Retinal pigment epithelial cell (primary cell): ENCODE measurements at regions not wholly inside any gene's neighbourhood (a gene's known extent, or its start where the extent isn't known, plus 50 kb on each side); places are given as distances from the start of the nearest gene placed in this dataset.
A peak's percentile ranks its signal among the peaks of the same experiment; 100 is the strongest.
"Not testable (repeated sequence)": the region's sequence is repeated elsewhere in the genome, so short reads cannot be mapped to it uniquely, and the experiment has no call there.

Experiments
- DNase-seq: peaks from one replicate; pipeline ENCODE4 v3.0.0-alpha.2; 2010; ENCODE audit warnings: low read depth
- H3K4me3 ChIP-seq: 2 replicates; pipeline ENCODE4 v1.5.1; 2011; ENCODE audit warnings: mild to moderate bottlenecking, low read length, control low read depth, moderate library complexity
- CTCF ChIP-seq: conservative IDR thresholded peaks from 2 replicates; pipeline ENCODE4 v1.5.1; 2011; ENCODE audit warnings: low read depth, low read length, control low read depth, inconsistent platforms

- H3K4me3 ChIP-seq, result no peak overlapping the region
- DNase-seq, result no peak
- no peak for TF ChIP-seq CTCF
These were observed 126.1 kb upstream of the FAM20C start for GRCh38 chr7:66296-66695.

- no peak for DNase-seq
- TF ChIP-seq CTCF, result no peak
- no peak overlapping the region for H3K4me3 ChIP-seq
These were observed 125.6 kb upstream of the FAM20C start for GRCh38 chr7:66741-67140.

- peak; percentile 24 for TF ChIP-seq CTCF
- H3K4me3 ChIP-seq, result no peak overlapping the region
These were observed 124.5 kb upstream of the FAM20C start for GRCh38 chr7:67661-68395.

GRCh38 chr7:68629-69028 is 123.7 kb upstream of the FAM20C start:
- peak; percentile 25 for TF ChIP-seq CTCF
- no peak for DNase-seq
- H3K4me3 ChIP-seq, result no peak overlapping the region

More at GRCh38 chr7:67661-68395, 124.5 kb upstream of the FAM20C start:
- DNase-seq, result no peak

GRCh38 chr7:69052-69451 is 123.3 kb upstream of the FAM20C start:
- H3K4me3 ChIP-seq, DNase-seq: not testable (repeated sequence)

GRCh38 chr7:69499-70123 is 122.8 kb upstream of the FAM20C start:
- not testable (repeated sequence) for H3K4me3 ChIP-seq, DNase-seq

GRCh38 chr7:70207-70606 is 122.2 kb upstream of the FAM20C start:
- H3K4me3 ChIP-seq, DNase-seq: not testable (repeated sequence)

GRCh38 chr7:70989-71388 is 121.4 kb upstream of the FAM20C start:
- not testable (repeated sequence) for H3K4me3 ChIP-seq, DNase-seq

GRCh38 chr7:72266-73057 is 119.9 kb upstream of the FAM20C start:
- not testable (repeated sequence) for H3K4me3 ChIP-seq, DNase-seq

GRCh38 chr7:73058-73331 is 119.4 kb upstream of the FAM20C start:
- not testable (repeated sequence) for DNase-seq, H3K4me3 ChIP-seq

- not testable (repeated sequence) for DNase-seq, H3K4me3 ChIP-seq
These were observed 118.3 kb upstream of the FAM20C start for GRCh38 chr7:74008-74540.

GRCh38 chr7:75511-75910 is 116.9 kb upstream of the FAM20C start:
- H3K4me3 ChIP-seq, result not testable (repeated sequence)

GRCh38 chr7:76202-76601 is 116.2 kb upstream of the FAM20C start:
- not testable (repeated sequence) for DNase-seq

More at GRCh38 chr7:75511-75910, 116.9 kb upstream of the FAM20C start:
- not testable (repeated sequence) for DNase-seq

GRCh38 chr7:76829-77395 is 115.5 kb upstream of the FAM20C start:
- H3K4me3 ChIP-seq, DNase-seq: not testable (repeated sequence)

More at GRCh38 chr7:76202-76601, 116.2 kb upstream of the FAM20C start:
- not testable (repeated sequence) for H3K4me3 ChIP-seq
